ENCODE measurements at regions not wholly inside any gene's neighbourhood (a gene's known extent, or its start where the extent isn't known, plus 50 kb on each side); places are given as distances from the start of the nearest gene placed in this dataset.

DNA sequence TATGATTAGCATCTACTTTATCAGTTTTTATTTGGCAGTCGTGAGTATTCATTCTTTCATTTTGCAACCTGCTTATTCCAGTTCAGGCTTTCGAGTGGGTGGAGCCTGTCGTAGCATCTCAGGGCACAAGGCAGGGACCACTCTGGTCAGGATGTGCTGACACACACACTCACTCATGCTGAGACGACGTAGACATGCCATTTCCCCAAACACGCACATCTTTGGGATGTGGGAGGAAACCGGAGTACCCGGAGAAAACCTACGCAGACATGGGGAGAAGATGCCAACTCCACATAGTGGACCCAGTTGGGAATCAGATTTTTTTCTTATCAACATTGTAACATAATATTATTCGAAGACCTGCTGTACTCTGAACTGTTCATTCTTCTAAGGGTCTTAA lies 756.5 kb upstream of the RBFOX1 start:
- Histone ChIP-seq H3K4me3 (no peak overlapping the region), H3K36me3 (no peaks in the 10 kb centered on the region), H3K27me3 (peaks cover 0 to 14% (median 0%) of the 10 kb centered on the region in 9 donors), H3K9me3 (peaks cover 0 to 3% (median 0%) of the 10 kb centered on the region in 12 donors), H3K4me1 (no peaks in the 10 kb centered on the region), H3K27ac (no peak overlapping the region)
- DNase-seq: no peak
- intact Hi-C loops (cut with DNase I): no loop called here
- ATAC-seq: no peak
- no peak for TF ChIP-seq POLR2A (IDR thresholded peaks at IDR 0.05)
- TF ChIP-seq, protein P1, sequence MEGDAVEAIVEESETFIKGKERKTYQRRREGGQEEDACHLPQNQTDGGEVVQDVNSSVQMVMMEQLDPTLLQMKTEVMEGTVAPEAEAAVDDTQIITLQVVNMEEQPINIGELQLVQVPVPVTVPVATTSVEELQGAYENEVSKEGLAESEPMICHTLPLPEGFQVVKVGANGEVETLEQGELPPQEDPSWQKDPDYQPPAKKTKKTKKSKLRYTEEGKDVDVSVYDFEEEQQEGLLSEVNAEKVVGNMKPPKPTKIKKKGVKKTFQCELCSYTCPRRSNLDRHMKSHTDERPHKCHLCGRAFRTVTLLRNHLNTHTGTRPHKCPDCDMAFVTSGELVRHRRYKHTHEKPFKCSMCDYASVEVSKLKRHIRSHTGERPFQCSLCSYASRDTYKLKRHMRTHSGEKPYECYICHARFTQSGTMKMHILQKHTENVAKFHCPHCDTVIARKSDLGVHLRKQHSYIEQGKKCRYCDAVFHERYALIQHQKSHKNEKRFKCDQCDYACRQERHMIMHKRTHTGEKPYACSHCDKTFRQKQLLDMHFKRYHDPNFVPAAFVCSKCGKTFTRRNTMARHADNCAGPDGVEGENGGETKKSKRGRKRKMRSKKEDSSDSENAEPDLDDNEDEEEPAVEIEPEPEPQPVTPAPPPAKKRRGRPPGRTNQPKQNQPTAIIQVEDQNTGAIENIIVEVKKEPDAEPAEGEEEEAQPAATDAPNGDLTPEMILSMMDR (IDR thresholded peaks at IDR 0.05): no peak
- WGBS, 4 donors: 70 to 79% (median 76%) methylated on average over 10 of the region's 10 CpGs

DNA sequence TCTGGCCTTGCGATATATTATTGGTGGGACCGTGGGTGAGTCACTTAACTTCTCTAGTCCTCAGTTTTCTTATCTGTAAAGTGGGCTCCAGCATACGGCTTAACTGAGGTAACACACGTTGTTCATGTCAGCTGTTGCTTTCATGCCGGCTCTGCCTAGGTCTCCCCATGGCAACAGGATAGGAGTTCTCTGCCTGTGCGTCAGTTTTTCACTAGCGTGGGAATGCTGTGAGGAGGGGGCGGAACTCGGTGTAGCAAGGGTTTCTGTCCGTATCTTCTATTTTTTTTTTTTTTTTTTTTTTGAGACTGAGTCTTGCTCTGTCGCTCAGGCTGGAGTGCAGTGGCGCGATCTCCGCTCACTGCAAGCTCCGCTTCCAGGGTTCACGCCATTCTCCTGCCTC lies 758.5 kb upstream of the RBFOX1 start:
- intact Hi-C loops (cut with DNase I): no loop called here
- Histone ChIP-seq H3K27me3 (peaks cover 0 to 14% (median 0%) of the 10 kb centered on the region in 9 donors), H3K27ac (no peak overlapping the region), H3K36me3 (no peaks in the 10 kb centered on the region), H3K4me3 (no peak overlapping the region), H3K4me1 (no peaks in the 10 kb centered on the region), H3K9me3 (peaks cover 0 to 3% (median 0%) of the 10 kb centered on the region in 12 donors)
- DNase-seq (no peak), ATAC-seq (no peak)
- 86 to 88% (median 86%) methylated on average over 15 to 16 of the region's 16 CpGs for WGBS, 4 donors
- TF ChIP-seq, protein P1 (IDR thresholded peaks at IDR 0.05): no peak

DNA sequence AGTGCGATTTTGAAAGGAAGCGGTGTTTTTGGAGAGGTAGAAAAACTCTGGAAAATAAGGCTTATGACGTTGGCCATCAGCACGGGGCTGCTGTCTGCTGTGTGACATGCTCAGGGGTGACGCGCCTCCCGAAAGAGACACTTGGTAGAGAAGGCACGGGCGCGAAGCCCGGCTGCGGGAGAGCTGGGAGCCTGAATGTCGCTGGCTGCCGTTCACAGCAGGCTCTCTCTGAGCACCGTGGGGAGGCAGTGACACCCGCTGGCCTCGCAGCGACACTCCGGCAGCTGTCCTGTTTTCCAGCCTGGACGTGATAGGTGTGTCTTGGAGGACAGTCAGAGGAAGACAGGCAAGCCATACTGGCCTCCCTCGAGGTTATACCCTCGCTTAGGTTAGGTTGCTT lies 759.1 kb upstream of the RBFOX1 start:
- Histone ChIP-seq H3K27ac (no peak overlapping the region), H3K27me3 (peaks cover 0 to 14% (median 0%) of the 10 kb centered on the region in 9 donors), H3K4me1 (no peaks in the 10 kb centered on the region), H3K9me3 (peaks cover 0 to 3% (median 0%) of the 10 kb centered on the region in 12 donors), H3K4me3 (no peak overlapping the region), H3K36me3 (no peaks in the 10 kb centered on the region)
- 14 to 20% (median 16%) methylated on average over 20 to 22 of the region's 22 CpGs for WGBS, 4 donors
- intact Hi-C loops (cut with DNase I): no loop called here
- ATAC-seq (peak in 1 of 4 donors; percentile 22), DNase-seq (peak in 1 of 5 donors; percentile 40)
- TF ChIP-seq, protein P1 (IDR thresholded peaks at IDR 0.05): peak in 2 of 12 donors; percentile 7
- no peak for TF ChIP-seq POLR2A (IDR thresholded peaks at IDR 0.05)

DNA sequence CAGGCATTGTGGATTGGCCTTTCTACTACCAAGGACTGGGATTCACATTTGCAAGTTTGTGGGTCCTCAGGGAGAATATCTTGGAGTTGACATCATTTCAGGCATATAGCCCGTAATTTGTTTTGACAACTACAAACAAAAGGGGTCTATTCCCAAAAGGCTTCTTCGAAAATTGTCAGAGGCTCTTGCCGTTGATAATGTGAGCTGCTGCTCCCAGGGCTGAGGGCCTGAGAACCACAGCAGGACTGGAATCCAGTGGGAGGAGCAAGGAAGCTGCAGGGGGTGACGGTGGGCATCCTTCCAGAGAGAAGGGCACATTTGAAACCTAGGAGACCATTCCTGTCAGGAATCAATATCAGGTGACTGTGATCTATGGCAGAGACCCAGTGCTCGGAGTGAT lies 761.6 kb upstream of the RBFOX1 start:
- intact Hi-C loops (cut with DNase I): no loop called here
- WGBS, 4 donors: 19 to 30% (median 21%) methylated on average over 5 of the region's 5 CpGs
- Histone ChIP-seq H3K9me3 (no peaks in the 10 kb centered on the region), H3K27ac (no peak overlapping the region), H3K27me3 (peaks cover 0 to 14% (median 0%) of the 10 kb centered on the region in 9 donors), H3K4me1 (no peaks in the 10 kb centered on the region), H3K4me3 (no peak overlapping the region), H3K36me3 (no peaks in the 10 kb centered on the region)
- no peak for ATAC-seq
- DNase-seq: no peak
- TF ChIP-seq, protein P1 (IDR thresholded peaks at IDR 0.05): no peak
- TF ChIP-seq POLR2A (IDR thresholded peaks at IDR 0.05): no peak

All from heart left ventricle (tissue), 16 donors.